Left ventricle myocardium inferior (tissue), 1 donor: ENCODE measurements at regions not wholly inside any gene's neighbourhood (a gene's known extent, or its start where the extent isn't known, plus 50 kb on each side); places are given as distances from the start of the nearest gene placed in this dataset.
"Not testable (repeated sequence)": the region's sequence is repeated elsewhere in the genome, so short reads cannot be mapped to it uniquely, and the experiment has no call there.

Experiments used
- DNase-seq: peaks from one replicate; pipeline ENCODE4 v3.0.0-alpha.2; 2020
- H3K27ac ChIP-seq: fragments of 200-600 bp; replicated peaks from 2 replicates; pipeline ENCODE4 v1.8.0; 2021
- H3K27me3 ChIP-seq: fragments of 200-600 bp; 2 replicates; pipeline ENCODE4 v1.8.0; 2021; ENCODE audit warnings: low read depth
- H3K36me3 ChIP-seq: fragments of 200-600 bp; 2 replicates; pipeline ENCODE4 v1.8.0; 2021
- H3K4me1 ChIP-seq: fragments of 200-600 bp; 2 replicates; pipeline ENCODE4 v1.8.0; 2021
- H3K4me3 ChIP-seq: fragments of 200-600 bp; 2 replicates; pipeline ENCODE4 v1.8.0; 2021; ENCODE audit warnings: mild to moderate bottlenecking, moderate library complexity
- H3K9me3 ChIP-seq: fragments of 200-600 bp; replicated peaks from 2 replicates; pipeline ENCODE4 v1.8.0; 2021
- intact Hi-C: fragments of 100-400 bp; cut with micrococcal nuclease; formaldehyde crosslinking; loops from one replicate; pipeline ENCODE4 v1.11.0; 2022
- TF ChIP-seq, protein P1 (sequence below): fragments of 200-600 bp; IDR thresholded peaks from 2 replicates; pipeline ENCODE4 v1.8.0; 2021; ENCODE audit warnings: antibody characterized with exemption, mild to moderate bottlenecking, borderline replicate concordance
- donor health status: DM: no; HTN: yes; CAD: no; lungs with severe emphysema.

DNA sequence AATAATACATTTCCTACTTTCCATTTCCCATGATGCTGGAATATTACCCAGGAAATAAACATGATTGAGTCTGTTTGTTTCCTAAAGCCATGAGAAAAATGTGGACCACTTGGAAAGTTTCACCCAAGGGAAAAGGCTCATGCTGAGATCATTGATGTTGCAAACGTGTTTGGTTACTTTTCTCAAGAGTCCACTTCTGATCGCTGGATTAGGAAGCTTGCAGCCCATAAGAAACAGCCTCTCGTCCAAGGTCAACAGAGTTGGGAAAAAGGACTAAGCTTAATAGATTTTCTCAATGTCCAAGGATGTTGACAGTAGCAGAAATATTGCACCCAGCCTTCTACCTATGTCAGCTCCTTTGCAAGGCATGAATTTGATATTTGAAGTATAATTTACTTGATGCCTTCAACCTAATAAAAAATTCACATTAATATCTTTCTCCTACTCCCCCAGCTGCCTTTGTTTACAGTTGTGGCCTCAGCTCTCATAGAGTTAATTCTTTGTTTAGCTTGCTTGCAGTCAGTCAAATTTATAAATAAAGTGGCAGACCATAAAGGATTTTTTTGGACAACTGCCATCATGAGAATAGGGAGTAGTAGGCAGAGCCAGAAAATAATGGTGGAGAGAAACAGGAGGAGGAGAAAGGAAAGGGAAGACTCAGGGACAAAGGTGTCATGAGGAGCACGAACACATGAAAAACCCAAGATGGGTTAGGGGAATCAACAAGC, 65.6 kb upstream of the BLTP1 start:
- Histone ChIP-seq H3K4me1 (peaks cover 7% of the 10 kb centered on the region), H3K4me3 (no peak overlapping the region), H3K27me3 (no peaks in the 10 kb centered on the region), H3K27ac (peak overlapping the region; percentile 34), H3K36me3 (no peaks in the 10 kb centered on the region), H3K9me3 (no peaks in the 10 kb centered on the region)
- TF ChIP-seq, protein P1, sequence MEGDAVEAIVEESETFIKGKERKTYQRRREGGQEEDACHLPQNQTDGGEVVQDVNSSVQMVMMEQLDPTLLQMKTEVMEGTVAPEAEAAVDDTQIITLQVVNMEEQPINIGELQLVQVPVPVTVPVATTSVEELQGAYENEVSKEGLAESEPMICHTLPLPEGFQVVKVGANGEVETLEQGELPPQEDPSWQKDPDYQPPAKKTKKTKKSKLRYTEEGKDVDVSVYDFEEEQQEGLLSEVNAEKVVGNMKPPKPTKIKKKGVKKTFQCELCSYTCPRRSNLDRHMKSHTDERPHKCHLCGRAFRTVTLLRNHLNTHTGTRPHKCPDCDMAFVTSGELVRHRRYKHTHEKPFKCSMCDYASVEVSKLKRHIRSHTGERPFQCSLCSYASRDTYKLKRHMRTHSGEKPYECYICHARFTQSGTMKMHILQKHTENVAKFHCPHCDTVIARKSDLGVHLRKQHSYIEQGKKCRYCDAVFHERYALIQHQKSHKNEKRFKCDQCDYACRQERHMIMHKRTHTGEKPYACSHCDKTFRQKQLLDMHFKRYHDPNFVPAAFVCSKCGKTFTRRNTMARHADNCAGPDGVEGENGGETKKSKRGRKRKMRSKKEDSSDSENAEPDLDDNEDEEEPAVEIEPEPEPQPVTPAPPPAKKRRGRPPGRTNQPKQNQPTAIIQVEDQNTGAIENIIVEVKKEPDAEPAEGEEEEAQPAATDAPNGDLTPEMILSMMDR = no peak
- no peak for DNase-seq
- intact Hi-C loops = no loop called here

DNA sequence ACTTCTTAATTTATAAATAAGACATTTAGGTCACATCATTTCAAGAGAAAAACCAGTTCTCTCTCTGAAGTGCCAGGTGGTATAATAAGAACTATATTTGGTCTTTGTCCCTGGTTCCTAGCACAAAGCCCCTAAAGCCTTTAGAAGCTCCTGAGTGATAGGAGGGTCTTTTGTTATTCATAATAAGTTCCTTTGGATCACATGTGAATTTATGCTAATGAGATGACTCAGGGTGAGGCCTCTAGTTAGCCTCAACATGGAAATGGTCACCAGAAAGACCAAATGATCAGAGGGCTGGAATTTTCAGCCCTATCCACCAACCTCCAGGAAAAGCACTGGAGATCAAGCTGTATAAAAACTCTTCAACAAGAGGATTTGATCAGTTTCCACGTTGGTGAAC, 68.1 kb upstream of the BLTP1 start:
- peaks cover 7% of the 10 kb centered on the region for H3K4me1 ChIP-seq
- H3K27ac ChIP-seq = no peak overlapping the region
- no peaks in the 10 kb centered on the region for H3K36me3 ChIP-seq
- H3K4me3 ChIP-seq = no peak overlapping the region
- TF ChIP-seq, protein P1 = no peak
- no peaks in the 10 kb centered on the region for H3K9me3 ChIP-seq
- DNase-seq = no peak
- peaks cover 5% of the 10 kb centered on the region for H3K27me3 ChIP-seq
- intact Hi-C loops = no loop called here

DNA sequence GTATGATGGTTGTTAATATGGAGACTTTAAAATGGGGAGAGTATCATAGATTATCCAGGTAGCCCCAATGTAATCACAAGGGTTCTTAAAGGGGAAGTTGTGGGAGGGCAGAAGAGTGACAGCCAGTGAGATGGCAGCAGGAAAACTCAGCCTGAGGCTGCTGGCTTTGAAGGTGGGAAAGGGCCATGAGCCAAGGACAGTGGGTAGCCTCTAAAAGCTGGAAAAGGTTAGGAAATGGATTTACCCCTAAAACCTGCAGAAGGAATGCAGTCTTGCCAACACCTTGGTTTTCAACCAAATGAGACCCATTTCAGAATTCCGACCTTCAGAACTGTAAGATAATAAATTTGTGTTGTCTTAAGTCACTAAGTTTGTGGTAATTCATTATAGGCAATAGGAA, 68.8 kb upstream of the BLTP1 start:
- H3K4me1 ChIP-seq = peaks cover 7% of the 10 kb centered on the region
- intact Hi-C loops = no loop called here
- no peak overlapping the region for H3K4me3 ChIP-seq
- no peaks in the 10 kb centered on the region for H3K9me3 ChIP-seq
- peaks cover 7% of the 10 kb centered on the region for H3K27me3 ChIP-seq
- TF ChIP-seq, protein P1 = no peak
- no peak overlapping the region for H3K27ac ChIP-seq
- no peaks in the 10 kb centered on the region for H3K36me3 ChIP-seq
- no peak for DNase-seq

DNA sequence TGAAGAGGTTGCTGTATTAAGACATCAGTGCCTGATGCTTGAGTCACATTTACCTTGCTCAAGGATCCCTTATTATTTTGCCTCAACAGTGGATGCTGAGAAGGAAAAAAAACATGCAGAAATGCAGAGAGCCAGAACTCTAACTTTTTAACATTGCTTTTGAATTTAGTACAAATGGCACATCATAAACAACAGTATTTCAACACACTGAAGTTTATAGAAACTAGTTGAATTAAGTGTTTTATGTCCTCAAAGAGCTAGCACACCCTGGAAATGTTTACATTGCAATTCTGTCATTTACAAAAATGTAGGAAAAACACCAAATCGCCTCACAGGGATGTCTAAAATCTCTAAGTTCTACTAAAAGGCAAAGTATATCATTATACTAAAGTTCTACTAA, 69.5 kb upstream of the BLTP1 start:
- no peak for DNase-seq
- TF ChIP-seq, protein P1 = no peak
- Histone ChIP-seq H3K27ac (no peak overlapping the region), H3K4me3 (no peak overlapping the region), H3K4me1 (peaks cover 7% of the 10 kb centered on the region), H3K9me3 (no peaks in the 10 kb centered on the region), H3K27me3 (peaks cover 7% of the 10 kb centered on the region), H3K36me3 (no peaks in the 10 kb centered on the region)
- intact Hi-C loops = no loop called here

DNA sequence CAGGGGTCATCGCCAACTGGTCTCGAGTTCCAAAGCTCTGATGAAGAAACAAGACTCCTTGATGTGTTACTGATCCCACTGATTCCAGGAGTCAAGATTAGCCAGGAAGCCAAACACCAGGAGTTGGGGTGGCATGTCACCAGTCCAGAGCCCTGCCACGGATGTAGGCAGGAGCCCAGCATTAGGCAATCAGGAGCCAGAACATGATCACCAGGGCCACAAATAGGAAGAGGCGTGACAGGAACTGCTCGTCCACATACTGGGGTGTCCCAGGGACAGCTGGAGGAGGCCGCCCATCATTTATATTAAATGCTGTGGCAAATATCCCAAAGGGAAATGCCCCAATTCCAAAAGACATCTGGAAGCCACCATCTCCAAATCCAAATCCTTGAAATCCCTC, 74.5 kb upstream of the BLTP1 start:
- H3K4me3 ChIP-seq, DNase-seq, H3K4me1 ChIP-seq, intact Hi-C loops, H3K36me3 ChIP-seq, H3K9me3 ChIP-seq, H3K27me3 ChIP-seq, H3K27ac ChIP-seq: not testable (repeated sequence)

DNA sequence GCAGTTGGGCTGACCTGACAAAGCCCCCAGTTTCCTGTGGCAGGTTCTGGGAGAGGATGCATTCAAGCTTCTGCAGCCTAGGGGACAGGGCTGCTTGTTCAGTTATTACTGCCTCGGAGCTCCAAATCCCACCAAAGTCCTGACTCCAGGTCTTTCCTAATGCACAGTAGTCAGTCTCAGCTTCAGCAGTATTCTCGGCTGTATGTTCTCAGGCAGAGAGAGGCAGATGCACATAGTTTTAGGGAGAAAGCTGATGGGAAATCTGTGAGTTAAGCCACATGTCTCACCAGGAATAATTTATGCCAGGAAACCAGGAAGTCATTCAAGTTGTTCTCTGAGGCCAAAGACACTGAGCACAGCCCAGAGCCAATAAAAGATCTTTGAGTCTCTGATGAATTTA, 75.3 kb upstream of the BLTP1 start:
- H3K9me3 ChIP-seq, DNase-seq, H3K4me1 ChIP-seq, H3K36me3 ChIP-seq, intact Hi-C loops, H3K4me3 ChIP-seq, H3K27ac ChIP-seq, H3K27me3 ChIP-seq: not testable (repeated sequence)
